ENCODE measurements at regions not wholly inside any gene's neighbourhood (a gene's known extent, or its start where the extent isn't known, plus 50 kb on each side); places are given as distances from the start of the nearest gene placed in this dataset.
A peak's percentile ranks its signal among the peaks of the same experiment; 100 is the strongest.

GRCh38 chr12:79522989-79523386, 167.8 kb downstream of the PAWR start:
- H3K4me2 ChIP-seq (ENCODE audit: low read length) = peak overlapping the region; percentile 74
- H3K27ac Mint-ChIP-seq (ENCODE audit: unreplicated experiment) = no peak overlapping the region
- no peak overlapping the region for H3K4me3 ChIP-seq (ENCODE audit: insufficient read depth, low read depth, low read length)
- TF ChIP-seq EZH2 (IDR thresholded peaks at IDR 0.05; ENCODE audit: insufficient read depth, low read length) = no peak
- TF ChIP-seq, protein P1, sequence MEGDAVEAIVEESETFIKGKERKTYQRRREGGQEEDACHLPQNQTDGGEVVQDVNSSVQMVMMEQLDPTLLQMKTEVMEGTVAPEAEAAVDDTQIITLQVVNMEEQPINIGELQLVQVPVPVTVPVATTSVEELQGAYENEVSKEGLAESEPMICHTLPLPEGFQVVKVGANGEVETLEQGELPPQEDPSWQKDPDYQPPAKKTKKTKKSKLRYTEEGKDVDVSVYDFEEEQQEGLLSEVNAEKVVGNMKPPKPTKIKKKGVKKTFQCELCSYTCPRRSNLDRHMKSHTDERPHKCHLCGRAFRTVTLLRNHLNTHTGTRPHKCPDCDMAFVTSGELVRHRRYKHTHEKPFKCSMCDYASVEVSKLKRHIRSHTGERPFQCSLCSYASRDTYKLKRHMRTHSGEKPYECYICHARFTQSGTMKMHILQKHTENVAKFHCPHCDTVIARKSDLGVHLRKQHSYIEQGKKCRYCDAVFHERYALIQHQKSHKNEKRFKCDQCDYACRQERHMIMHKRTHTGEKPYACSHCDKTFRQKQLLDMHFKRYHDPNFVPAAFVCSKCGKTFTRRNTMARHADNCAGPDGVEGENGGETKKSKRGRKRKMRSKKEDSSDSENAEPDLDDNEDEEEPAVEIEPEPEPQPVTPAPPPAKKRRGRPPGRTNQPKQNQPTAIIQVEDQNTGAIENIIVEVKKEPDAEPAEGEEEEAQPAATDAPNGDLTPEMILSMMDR (IDR thresholded peaks at IDR 0.05; ENCODE audit: insufficient read depth, low read depth, low read length) = no peak
- no peaks in the 10 kb centered on the region for H3K9me3 ChIP-seq (ENCODE audit: insufficient read depth, low read depth, low read length)
- H3K27me3 Mint-ChIP-seq (ENCODE audit: low read depth, unreplicated experiment) = no peaks in the 10 kb centered on the region
- FAIRE-seq = peak; percentile 5
- H3K4me1 ChIP-seq (ENCODE audit: insufficient read depth, low read length) = peaks cover 20% of the 10 kb centered on the region
- no peak for DNase-seq (ENCODE audit: low read depth)
- H3K79me2 ChIP-seq (ENCODE audit: insufficient read depth, low read length) = no peaks in the 10 kb centered on the region
- H3K4me1 Mint-ChIP-seq (ENCODE audit: low read depth, unreplicated experiment) = peaks cover 3% of the 10 kb centered on the region
- H3K27ac ChIP-seq (ENCODE audit: low read depth, low read length) = peak overlapping the region; percentile 18
- no peaks in the 10 kb centered on the region for H4K20me1 ChIP-seq (ENCODE audit: insufficient read depth, low read length)
- H2AFZ ChIP-seq (ENCODE audit: low read depth, low read length) = no peak overlapping the region
- peaks cover 6% of the 10 kb centered on the region for H3K36me3 Mint-ChIP-seq (ENCODE audit: low read depth, unreplicated experiment)
- H3K36me3 ChIP-seq (ENCODE audit: insufficient read depth, low read length) = no peaks in the 10 kb centered on the region
- H3K27me3 ChIP-seq (ENCODE audit: insufficient read depth, low read length) = no peaks in the 10 kb centered on the region
- no peak overlapping the region for H3K9ac ChIP-seq (ENCODE audit: low read length)
- no peak overlapping the region for H3K4me3 Mint-ChIP-seq (ENCODE audit: unreplicated experiment)
- H3K9me3 Mint-ChIP-seq (ENCODE audit: unreplicated experiment) = no peaks in the 10 kb centered on the region

GRCh38 chr12:79522257-79522988, 168.3 kb downstream of the PAWR start:
- Mint-ChIP-seq H3K27me3 (ENCODE audit: low read depth, unreplicated experiment) (no peaks in the 10 kb centered on the region), H3K36me3 (ENCODE audit: low read depth, unreplicated experiment) (peaks cover 6% of the 10 kb centered on the region), H3K4me1 (ENCODE audit: low read depth, unreplicated experiment) (peaks cover 3% of the 10 kb centered on the region), H3K4me3 (ENCODE audit: unreplicated experiment) (no peak overlapping the region), H3K9me3 (ENCODE audit: unreplicated experiment) (no peaks in the 10 kb centered on the region), H3K27ac (ENCODE audit: unreplicated experiment) (no peak overlapping the region)
- peak overlapping the region; percentile 74 for H3K4me2 ChIP-seq (ENCODE audit: low read length)
- no peaks in the 10 kb centered on the region for H3K36me3 ChIP-seq (ENCODE audit: insufficient read depth, low read length)
- H4K20me1 ChIP-seq (ENCODE audit: insufficient read depth, low read length) = no peaks in the 10 kb centered on the region
- TF ChIP-seq, protein P1 (IDR thresholded peaks at IDR 0.05; ENCODE audit: insufficient read depth, low read depth, low read length) = no peak
- TF ChIP-seq EZH2 (IDR thresholded peaks at IDR 0.05; ENCODE audit: insufficient read depth, low read length) = no peak
- FAIRE-seq (no peak), DNase-seq (ENCODE audit: low read depth) (peak; percentile 64)
- H3K9me3 ChIP-seq (ENCODE audit: insufficient read depth, low read depth, low read length) = no peaks in the 10 kb centered on the region
- H3K27me3 ChIP-seq (ENCODE audit: insufficient read depth, low read length) = no peaks in the 10 kb centered on the region
- H3K79me2 ChIP-seq (ENCODE audit: insufficient read depth, low read length) = no peaks in the 10 kb centered on the region
- H3K4me1 ChIP-seq (ENCODE audit: insufficient read depth, low read length) = peaks cover 15% of the 10 kb centered on the region
- peak overlapping the region; percentile 18 for H3K27ac ChIP-seq (ENCODE audit: low read depth, low read length)
- peak overlapping the region; percentile 5 for H3K9ac ChIP-seq (ENCODE audit: low read length)
- no peak overlapping the region for H2AFZ ChIP-seq (ENCODE audit: low read depth, low read length)
- H3K4me3 ChIP-seq (ENCODE audit: insufficient read depth, low read depth, low read length) = peak overlapping the region; percentile 22

- H3K36me3 ChIP-seq (ENCODE audit: insufficient read depth, low read length) = no peaks in the 10 kb centered on the region
- H3K4me1 ChIP-seq (ENCODE audit: insufficient read depth, low read length) = peaks cover 14% of the 10 kb centered on the region
- no peak overlapping the region for H3K4me3 ChIP-seq (ENCODE audit: insufficient read depth, low read depth, low read length)
- FAIRE-seq (peak; percentile 65), DNase-seq (ENCODE audit: low read depth) (peak; percentile 29)
- H3K27me3 ChIP-seq (ENCODE audit: insufficient read depth, low read length) = no peaks in the 10 kb centered on the region
- no peaks in the 10 kb centered on the region for H3K27me3 Mint-ChIP-seq (ENCODE audit: low read depth, unreplicated experiment)
- H3K9me3 Mint-ChIP-seq (ENCODE audit: unreplicated experiment) = no peaks in the 10 kb centered on the region
- no peaks in the 10 kb centered on the region for H3K79me2 ChIP-seq (ENCODE audit: insufficient read depth, low read length)
- peak overlapping the region; percentile 74 for H3K4me2 ChIP-seq (ENCODE audit: low read length)
- H3K4me1 Mint-ChIP-seq (ENCODE audit: low read depth, unreplicated experiment) = peaks cover 3% of the 10 kb centered on the region
- no peak overlapping the region for H3K4me3 Mint-ChIP-seq (ENCODE audit: unreplicated experiment)
- no peak overlapping the region for H3K9ac ChIP-seq (ENCODE audit: low read length)
- no peaks in the 10 kb centered on the region for H3K9me3 ChIP-seq (ENCODE audit: insufficient read depth, low read depth, low read length)
- TF ChIP-seq, protein P1 (IDR thresholded peaks at IDR 0.05; ENCODE audit: insufficient read depth, low read depth, low read length) = no peak
- no peak for TF ChIP-seq EZH2 (IDR thresholded peaks at IDR 0.05; ENCODE audit: insufficient read depth, low read length)
- H2AFZ ChIP-seq (ENCODE audit: low read depth, low read length) = no peak overlapping the region
- no peak overlapping the region for H3K27ac Mint-ChIP-seq (ENCODE audit: unreplicated experiment)
- no peaks in the 10 kb centered on the region for H4K20me1 ChIP-seq (ENCODE audit: insufficient read depth, low read length)
- peak overlapping the region; percentile 53 for H3K27ac ChIP-seq (ENCODE audit: low read depth, low read length)
- peaks cover 3% of the 10 kb centered on the region for H3K36me3 Mint-ChIP-seq (ENCODE audit: low read depth, unreplicated experiment)
Observed at GRCh38 chr12:79521576-79521975, 169.2 kb downstream of the PAWR start.
